ENCODE measurements at regions not wholly inside any gene's neighbourhood (a gene's known extent, or its start where the extent isn't known, plus 50 kb on each side); places are given as distances from the start of the nearest gene placed in this dataset.
A peak's percentile ranks its signal among the peaks of the same experiment; 100 is the strongest.
"Not testable (repeated sequence)": the region's sequence is repeated elsewhere in the genome, so short reads cannot be mapped to it uniquely, and the experiment has no call there.

DNA sequence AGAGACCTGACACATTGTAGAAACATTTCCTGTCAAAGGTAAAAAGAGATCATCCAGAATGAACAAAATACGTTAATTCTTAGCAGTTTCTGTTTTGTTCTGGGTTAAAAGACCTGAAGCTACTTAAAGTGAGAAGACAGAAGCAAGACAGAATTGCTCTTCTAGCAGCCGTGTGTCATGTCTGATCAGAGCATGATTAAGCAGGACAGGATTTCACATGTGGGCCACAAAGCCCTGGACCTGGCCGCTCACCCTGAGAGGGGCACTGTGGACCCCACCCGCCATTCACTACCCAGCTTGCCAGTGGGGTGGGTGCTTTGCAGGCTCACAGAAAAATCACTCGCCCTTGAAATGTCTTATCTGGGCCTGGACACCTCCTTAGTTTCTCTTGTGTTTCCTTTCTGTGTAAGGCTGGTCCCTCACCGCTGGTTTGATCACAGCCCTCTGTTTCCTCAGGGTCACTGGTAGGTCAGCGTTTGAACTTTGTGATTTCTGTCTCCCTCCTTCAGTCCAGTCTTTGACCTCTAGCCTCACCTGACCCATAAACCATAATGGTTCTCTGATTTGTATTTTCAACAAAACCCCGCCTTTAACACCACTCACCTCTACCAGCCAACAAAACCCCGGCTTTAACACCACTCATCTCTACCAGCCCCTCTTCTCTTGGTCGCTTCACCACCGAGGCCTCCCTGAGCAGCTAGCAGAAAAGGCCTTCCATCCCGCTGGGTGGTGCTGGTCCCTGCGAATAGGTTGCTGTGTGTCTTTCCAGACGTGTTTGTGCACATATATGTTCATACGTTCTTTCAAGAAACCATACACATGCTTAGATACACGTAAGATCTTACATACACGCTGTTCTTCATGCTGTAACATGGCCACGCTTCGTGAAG is 185.0 kb downstream of the OR4M2 start:
- TF ChIP-seq, protein P1, sequence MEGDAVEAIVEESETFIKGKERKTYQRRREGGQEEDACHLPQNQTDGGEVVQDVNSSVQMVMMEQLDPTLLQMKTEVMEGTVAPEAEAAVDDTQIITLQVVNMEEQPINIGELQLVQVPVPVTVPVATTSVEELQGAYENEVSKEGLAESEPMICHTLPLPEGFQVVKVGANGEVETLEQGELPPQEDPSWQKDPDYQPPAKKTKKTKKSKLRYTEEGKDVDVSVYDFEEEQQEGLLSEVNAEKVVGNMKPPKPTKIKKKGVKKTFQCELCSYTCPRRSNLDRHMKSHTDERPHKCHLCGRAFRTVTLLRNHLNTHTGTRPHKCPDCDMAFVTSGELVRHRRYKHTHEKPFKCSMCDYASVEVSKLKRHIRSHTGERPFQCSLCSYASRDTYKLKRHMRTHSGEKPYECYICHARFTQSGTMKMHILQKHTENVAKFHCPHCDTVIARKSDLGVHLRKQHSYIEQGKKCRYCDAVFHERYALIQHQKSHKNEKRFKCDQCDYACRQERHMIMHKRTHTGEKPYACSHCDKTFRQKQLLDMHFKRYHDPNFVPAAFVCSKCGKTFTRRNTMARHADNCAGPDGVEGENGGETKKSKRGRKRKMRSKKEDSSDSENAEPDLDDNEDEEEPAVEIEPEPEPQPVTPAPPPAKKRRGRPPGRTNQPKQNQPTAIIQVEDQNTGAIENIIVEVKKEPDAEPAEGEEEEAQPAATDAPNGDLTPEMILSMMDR (IDR thresholded peaks at IDR 0.05; ENCODE audit: insufficient read depth, low read length): no peak
- TF ChIP-seq POLR2AphosphoS5 (IDR thresholded peaks at IDR 0.05; ENCODE audit: low read depth) (no peak), SPI1 (IDR thresholded peaks at IDR 0.05; ENCODE audit: borderline replicate concordance, low read depth) (no peak), GABPA (IDR thresholded peaks at IDR 0.05; ENCODE audit: low read depth) (no peak)
- TF ChIP-seq, protein P2, sequence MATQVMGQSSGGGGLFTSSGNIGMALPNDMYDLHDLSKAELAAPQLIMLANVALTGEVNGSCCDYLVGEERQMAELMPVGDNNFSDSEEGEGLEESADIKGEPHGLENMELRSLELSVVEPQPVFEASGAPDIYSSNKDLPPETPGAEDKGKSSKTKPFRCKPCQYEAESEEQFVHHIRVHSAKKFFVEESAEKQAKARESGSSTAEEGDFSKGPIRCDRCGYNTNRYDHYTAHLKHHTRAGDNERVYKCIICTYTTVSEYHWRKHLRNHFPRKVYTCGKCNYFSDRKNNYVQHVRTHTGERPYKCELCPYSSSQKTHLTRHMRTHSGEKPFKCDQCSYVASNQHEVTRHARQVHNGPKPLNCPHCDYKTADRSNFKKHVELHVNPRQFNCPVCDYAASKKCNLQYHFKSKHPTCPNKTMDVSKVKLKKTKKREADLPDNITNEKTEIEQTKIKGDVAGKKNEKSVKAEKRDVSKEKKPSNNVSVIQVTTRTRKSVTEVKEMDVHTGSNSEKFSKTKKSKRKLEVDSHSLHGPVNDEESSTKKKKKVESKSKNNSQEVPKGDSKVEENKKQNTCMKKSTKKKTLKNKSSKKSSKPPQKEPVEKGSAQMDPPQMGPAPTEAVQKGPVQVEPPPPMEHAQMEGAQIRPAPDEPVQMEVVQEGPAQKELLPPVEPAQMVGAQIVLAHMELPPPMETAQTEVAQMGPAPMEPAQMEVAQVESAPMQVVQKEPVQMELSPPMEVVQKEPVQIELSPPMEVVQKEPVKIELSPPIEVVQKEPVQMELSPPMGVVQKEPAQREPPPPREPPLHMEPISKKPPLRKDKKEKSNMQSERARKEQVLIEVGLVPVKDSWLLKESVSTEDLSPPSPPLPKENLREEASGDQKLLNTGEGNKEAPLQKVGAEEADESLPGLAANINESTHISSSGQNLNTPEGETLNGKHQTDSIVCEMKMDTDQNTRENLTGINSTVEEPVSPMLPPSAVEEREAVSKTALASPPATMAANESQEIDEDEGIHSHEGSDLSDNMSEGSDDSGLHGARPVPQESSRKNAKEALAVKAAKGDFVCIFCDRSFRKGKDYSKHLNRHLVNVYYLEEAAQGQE (IDR thresholded peaks at IDR 0.05; ENCODE audit: insufficient replicate concordance, low read depth): no peak
- Histone ChIP-seq H3K27ac (replicated peaks) (no peak overlapping the region), H3K27me3 (ENCODE audit: insufficient read depth, poor library complexity, severe bottlenecking) (no peaks in the 10 kb centered on the region), H3K4me3 (replicated peaks; ENCODE audit: insufficient read depth, low read length) (no peak overlapping the region)
- DNase-seq (ENCODE audit: low read depth in 1 of 2, low spot score in 1 of 2): no peak

DNA sequence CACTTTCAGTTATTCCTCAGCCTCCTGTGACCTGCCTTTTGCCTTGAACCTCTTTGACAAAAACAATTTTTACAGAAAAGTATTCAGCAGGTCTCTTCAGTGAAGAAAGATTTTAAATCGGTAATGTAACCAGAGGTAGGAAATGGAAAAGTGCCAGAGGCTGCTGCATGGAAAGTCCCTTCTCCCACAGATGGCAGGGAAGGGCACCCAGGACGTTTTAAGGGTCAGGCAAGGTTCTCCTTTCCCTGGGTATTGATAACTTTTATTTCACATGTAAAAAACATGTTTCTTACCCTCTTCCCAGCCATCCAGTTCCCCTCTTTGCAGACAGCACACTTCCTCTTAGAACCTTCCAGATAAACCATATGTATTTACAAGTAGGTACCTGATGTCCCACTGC is 185.6 kb downstream of the OR4M2 start:
- DNase-seq (ENCODE audit: low read depth in 1 of 2, low spot score in 1 of 2): no peak
- Histone ChIP-seq H3K4me3 (replicated peaks; ENCODE audit: insufficient read depth, low read length) (no peak overlapping the region), H3K27me3 (ENCODE audit: insufficient read depth, poor library complexity, severe bottlenecking) (no peaks in the 10 kb centered on the region), H3K27ac (replicated peaks) (no peak overlapping the region)
- TF ChIP-seq, protein P2 (IDR thresholded peaks at IDR 0.05; ENCODE audit: insufficient replicate concordance, low read depth): no peak
- TF ChIP-seq, protein P1 (IDR thresholded peaks at IDR 0.05; ENCODE audit: insufficient read depth, low read length): no peak
- TF ChIP-seq GABPA (IDR thresholded peaks at IDR 0.05; ENCODE audit: low read depth) (no peak), SPI1 (IDR thresholded peaks at IDR 0.05; ENCODE audit: borderline replicate concordance, low read depth) (no peak), POLR2AphosphoS5 (IDR thresholded peaks at IDR 0.05; ENCODE audit: low read depth) (no peak)

GRCh38 chr15:22267761-22268160 is 187.4 kb downstream of the OR4M2 start:
- no peaks in the 10 kb centered on the region for H3K27me3 ChIP-seq (ENCODE audit: insufficient read depth, poor library complexity, severe bottlenecking)
- TF ChIP-seq GABPA (IDR thresholded peaks at IDR 0.05; ENCODE audit: low read depth): no peak
- H3K4me3 ChIP-seq (replicated peaks; ENCODE audit: insufficient read depth, low read length): no peak overlapping the region
- no peak for DNase-seq (ENCODE audit: low read depth in 1 of 2, low spot score in 1 of 2)
- no peak overlapping the region for H3K27ac ChIP-seq (replicated peaks)

GRCh38 chr15:22268201-22268600 is 187.9 kb downstream of the OR4M2 start:
- not testable (repeated sequence) for H3K27ac ChIP-seq (replicated peaks); H3K4me3 ChIP-seq (replicated peaks; ENCODE audit: insufficient read depth, low read length); DNase-seq (ENCODE audit: low read depth in 1 of 2, low spot score in 1 of 2); H3K27me3 ChIP-seq (ENCODE audit: insufficient read depth, poor library complexity, severe bottlenecking)

DNA sequence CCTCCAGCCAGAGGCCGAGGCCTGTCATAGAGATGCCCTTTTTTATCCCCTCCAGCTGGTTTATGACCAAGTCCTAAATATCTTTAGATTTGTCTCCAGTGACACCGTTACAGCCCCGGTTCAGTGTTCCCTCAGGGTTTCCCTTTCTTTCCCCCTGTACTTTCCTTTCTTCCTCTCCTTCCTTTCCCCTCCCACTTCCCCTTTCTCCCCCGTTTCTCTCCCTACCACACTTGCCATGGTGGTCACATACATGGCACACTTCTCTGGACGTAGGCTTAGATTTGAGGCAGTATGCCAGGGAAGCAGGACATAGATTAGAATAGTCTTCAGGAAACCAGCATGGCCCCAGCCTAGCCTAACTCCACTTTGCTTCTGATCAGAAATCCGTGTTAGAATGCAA is 188.3 kb downstream of the OR4M2 start:
- TF ChIP-seq SPI1 (IDR thresholded peaks at IDR 0.05; ENCODE audit: borderline replicate concordance, low read depth): peak; percentile 10; the same call in 1 of the 2 replicates
- H3K27ac ChIP-seq (replicated peaks); H3K4me3 ChIP-seq (replicated peaks; ENCODE audit: insufficient read depth, low read length); H3K27me3 ChIP-seq (ENCODE audit: insufficient read depth, poor library complexity, severe bottlenecking); DNase-seq (ENCODE audit: low read depth in 1 of 2, low spot score in 1 of 2): not testable (repeated sequence)

DNA sequence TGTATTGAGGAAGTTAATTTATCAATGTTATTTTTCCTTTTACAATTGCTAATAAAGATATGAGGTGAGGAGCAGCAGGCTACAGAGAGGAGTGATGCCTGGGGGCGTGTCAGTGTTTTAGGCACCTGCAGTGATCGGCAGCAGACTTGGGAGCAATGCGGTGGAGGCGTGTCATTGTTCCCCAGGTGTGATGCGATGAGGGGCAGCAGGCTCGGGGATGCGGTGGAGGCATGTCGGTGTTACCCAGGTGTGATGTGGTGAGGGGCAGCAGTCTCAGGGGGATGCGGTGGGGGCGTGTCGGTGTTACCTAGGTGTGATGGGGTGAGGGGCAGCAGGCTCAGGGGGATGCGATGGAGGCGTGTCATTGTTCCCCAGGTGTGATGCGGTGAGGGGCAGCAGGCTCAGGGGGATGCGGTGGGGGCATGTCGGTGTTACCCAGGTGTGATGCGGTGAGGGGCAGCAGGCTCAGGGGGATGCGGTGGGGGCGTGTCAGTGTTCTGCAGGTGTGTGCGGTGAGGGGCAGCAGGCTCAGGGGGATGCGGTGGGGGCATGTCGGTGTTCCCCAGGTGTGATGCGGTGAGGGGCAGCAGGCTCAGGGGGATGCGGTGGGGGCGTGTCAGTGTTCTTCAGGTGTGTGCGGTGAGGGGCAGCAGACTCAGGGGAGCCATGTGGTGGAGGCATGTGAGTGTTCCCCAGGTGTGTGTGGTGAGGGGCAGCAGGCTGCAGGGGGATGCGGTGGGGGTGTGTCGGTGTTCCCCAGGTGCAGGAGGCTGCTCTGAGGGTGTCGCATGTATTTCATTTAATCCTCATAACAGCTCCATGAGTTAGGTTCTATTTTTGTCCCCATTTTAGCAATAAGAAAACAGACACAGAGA is 186.2 kb upstream of the GOLGA6L22 start:
- not testable (repeated sequence) for H3K27ac ChIP-seq (replicated peaks); H3K4me3 ChIP-seq (replicated peaks; ENCODE audit: insufficient read depth, low read length); DNase-seq (ENCODE audit: low read depth in 1 of 2, low spot score in 1 of 2); H3K27me3 ChIP-seq (ENCODE audit: insufficient read depth, poor library complexity, severe bottlenecking)

GRCh38 chr15:22273185-22273584 is 185.5 kb upstream of the GOLGA6L22 start:
- H3K27ac ChIP-seq (replicated peaks); DNase-seq (ENCODE audit: low read depth in 1 of 2, low spot score in 1 of 2); H3K27me3 ChIP-seq (ENCODE audit: insufficient read depth, poor library complexity, severe bottlenecking); H3K4me3 ChIP-seq (replicated peaks; ENCODE audit: insufficient read depth, low read length): not testable (repeated sequence)

GRCh38 chr15:22274376-22274775 is 184.3 kb upstream of the GOLGA6L22 start:
- H3K27ac ChIP-seq (replicated peaks); H3K27me3 ChIP-seq (ENCODE audit: insufficient read depth, poor library complexity, severe bottlenecking); H3K4me3 ChIP-seq (replicated peaks; ENCODE audit: insufficient read depth, low read length); DNase-seq (ENCODE audit: low read depth in 1 of 2, low spot score in 1 of 2): not testable (repeated sequence)
